ENCODE measurements at regions not wholly inside any gene's neighbourhood (a gene's known extent, or its start where the extent isn't known, plus 50 kb on each side); places are given as distances from the start of the nearest gene placed in this dataset.

- intact Hi-C loops (cut with micrococcal nuclease), result loop anchor here (5.0 kb wide), 1 partner anchor 127 kb away; no protein-coding TSS in a partner anchor
- H2AFZ ChIP-seq (ENCODE audit: low read length), result no peak overlapping the region
- H3K4me3 ChIP-seq (ENCODE audit: low read length), result no peak overlapping the region
- no peak overlapping the region for H3K4me2 ChIP-seq (ENCODE audit: low read length)
- no peaks in the 10 kb centered on the region for H3F3A ChIP-seq (ENCODE audit: low read length, unreplicated experiment)
- no TSS peak for BruUV-seq (replicated peaks)
- no peak overlapping the region for H3K27ac ChIP-seq (ENCODE audit: low read length)
- ChIA-PET POLR2A (ENCODE audit: unreplicated experiment) (no interaction called here), CTCF (no interaction called here)
- no peak for DNase-seq
- no peaks in the 10 kb centered on the region for H3K79me2 ChIP-seq (ENCODE audit: low read length)
- H3K9ac ChIP-seq (ENCODE audit: low read length), result no peak overlapping the region
- ATAC-seq, result no peak
- H3K27me3 ChIP-seq (ENCODE audit: low read length), result no peaks in the 10 kb centered on the region
- no peaks in the 10 kb centered on the region for H4K20me1 ChIP-seq (ENCODE audit: low read length)
- no peaks in the 10 kb centered on the region for H3K9me2 ChIP-seq (replicated peaks; ENCODE audit: low read length)
- H3K36me3 ChIP-seq (ENCODE audit: low read depth, low read length), result no peaks in the 10 kb centered on the region
- no peak for TF ChIP-seq EZH2 (IDR thresholded peaks at IDR 0.05; ENCODE audit: low read length, unreplicated experiment)
- no peak for TF ChIP-seq CTCF (conservative IDR thresholded peaks at IDR 0.05; ENCODE audit: low read depth, low read length)
- no peak for TF ChIP-seq EZH2phosphoT487 (IDR thresholded peaks at IDR 0.05; ENCODE audit: borderline replicate concordance, low read length)
- no peaks in the 10 kb centered on the region for H3K4me1 ChIP-seq (ENCODE audit: insufficient read depth, low read length)
- no peaks in the 10 kb centered on the region for H3K9me3 ChIP-seq (ENCODE audit: low read length)
Measured at GRCh38 chr13:103324641-103325040, 258.4 kb upstream of the SLC10A2 start.

- no peak overlapping the region for H2AFZ ChIP-seq (ENCODE audit: low read length)
- no peaks in the 10 kb centered on the region for H3K9me3 ChIP-seq (ENCODE audit: low read length)
- intact Hi-C loops (cut with micrococcal nuclease), result no loop called here
- TF ChIP-seq EZH2phosphoT487 (IDR thresholded peaks at IDR 0.05; ENCODE audit: borderline replicate concordance, low read length) (no peak), CTCF (conservative IDR thresholded peaks at IDR 0.05; ENCODE audit: low read depth, low read length) (no peak), EZH2 (IDR thresholded peaks at IDR 0.05; ENCODE audit: low read length, unreplicated experiment) (no peak)
- no peaks in the 10 kb centered on the region for H3K36me3 ChIP-seq (ENCODE audit: low read depth, low read length)
- BruUV-seq (replicated peaks), result no TSS peak
- H3K9me2 ChIP-seq (replicated peaks; ENCODE audit: low read length), result no peaks in the 10 kb centered on the region
- H3K4me2 ChIP-seq (ENCODE audit: low read length), result no peak overlapping the region
- CTCF ChIA-PET, result no interaction called here
- no peaks in the 10 kb centered on the region for H4K20me1 ChIP-seq (ENCODE audit: low read length)
- no peak for DNase-seq
- no peaks in the 10 kb centered on the region for H3K4me1 ChIP-seq (ENCODE audit: insufficient read depth, low read length)
- no peaks in the 10 kb centered on the region for H3F3A ChIP-seq (ENCODE audit: low read length, unreplicated experiment)
- H3K79me2 ChIP-seq (ENCODE audit: low read length), result no peaks in the 10 kb centered on the region
- H3K27me3 ChIP-seq (ENCODE audit: low read length), result no peaks in the 10 kb centered on the region
- H3K27ac ChIP-seq (ENCODE audit: low read length), result no peak overlapping the region
- no peak overlapping the region for H3K9ac ChIP-seq (ENCODE audit: low read length)
- no peak overlapping the region for H3K4me3 ChIP-seq (ENCODE audit: low read length)
- no peak for ATAC-seq
- POLR2A ChIA-PET (ENCODE audit: unreplicated experiment), result no interaction called here
Measured at GRCh38 chr13:103315711-103316110, 249.5 kb upstream of the SLC10A2 start.

- H3K4me1 ChIP-seq (ENCODE audit: insufficient read depth, low read length), result no peaks in the 10 kb centered on the region
- intact Hi-C loops (cut with micrococcal nuclease), result no loop called here
- H3K36me3 ChIP-seq (ENCODE audit: low read depth, low read length), result no peaks in the 10 kb centered on the region
- no peak overlapping the region for H3K4me2 ChIP-seq (ENCODE audit: low read length)
- H3K27me3 ChIP-seq (ENCODE audit: low read length), result no peaks in the 10 kb centered on the region
- no peak overlapping the region for H3K9ac ChIP-seq (ENCODE audit: low read length)
- ATAC-seq (no peak), DNase-seq (no peak)
- ChIA-PET POLR2A (ENCODE audit: unreplicated experiment) (interaction anchor here (0.8 kb wide), 1 partner anchor 143 kb away, joined by 3 read pairs; no protein-coding TSS in a partner anchor), CTCF (no interaction called here)
- H3K79me2 ChIP-seq (ENCODE audit: low read length), result no peaks in the 10 kb centered on the region
- H3K9me2 ChIP-seq (replicated peaks; ENCODE audit: low read length), result no peaks in the 10 kb centered on the region
- H2AFZ ChIP-seq (ENCODE audit: low read length), result no peak overlapping the region
- no peaks in the 10 kb centered on the region for H3F3A ChIP-seq (ENCODE audit: low read length, unreplicated experiment)
- no peak overlapping the region for H3K27ac ChIP-seq (ENCODE audit: low read length)
- TF ChIP-seq CTCF (conservative IDR thresholded peaks at IDR 0.05; ENCODE audit: low read depth, low read length) (no peak), EZH2 (IDR thresholded peaks at IDR 0.05; ENCODE audit: low read length, unreplicated experiment) (no peak), EZH2phosphoT487 (IDR thresholded peaks at IDR 0.05; ENCODE audit: borderline replicate concordance, low read length) (no peak)
- H3K4me3 ChIP-seq (ENCODE audit: low read length), result no peak overlapping the region
- H4K20me1 ChIP-seq (ENCODE audit: low read length), result no peaks in the 10 kb centered on the region
- H3K9me3 ChIP-seq (ENCODE audit: low read length), result no peaks in the 10 kb centered on the region
- no TSS peak for BruUV-seq (replicated peaks)
Measured at GRCh38 chr13:103312467-103312866, 246.2 kb upstream of the SLC10A2 start.
